Fibroblast of lung (primary cell): ENCODE measurements at regions not wholly inside any gene's neighbourhood (a gene's known extent, or its start where the extent isn't known, plus 50 kb on each side); places are given as distances from the start of the nearest gene placed in this dataset.

Experiments used
- CTCF ChIP-seq, 2 donors: IDR thresholded peaks in 1 of 2; conservative IDR thresholded peaks in 1 of 2; 1 replicate in 1 of 2; 2 replicates in 1 of 2; pipeline ENCODE4 v1.5.1; 2011 to 2012; ENCODE audit warnings: low read length in 2 of 2, control low read depth in 1 of 2, inconsistent platforms in 1 of 2, low read depth in 1 of 2, mild to moderate bottlenecking in 1 of 2
- EZH2 ChIP-seq: IDR thresholded peaks from 2 replicates; pipeline ENCODE4 v1.5.1; 2012; ENCODE audit warnings: low read length, control low read depth, mild to moderate bottlenecking; ENCODE audit errors: missing control alignments

GRCh38 chr22:47512617-47513016 lies 750.2 kb downstream of the TBC1D22A start:
- no peak for TF ChIP-seq CTCF (conservative IDR thresholded peaks at IDR 0.05 in 1 of 2, IDR thresholded peaks at IDR 0.05 in 1 of 2; ENCODE audit: low read depth in 1 of 2, low read length in 2 of 2)
- no peak for TF ChIP-seq EZH2
